HEK293 (cell line): ENCODE measurements at regions not wholly inside any gene's neighbourhood (a gene's known extent, or its start where the extent isn't known, plus 50 kb on each side); places are given as distances from the start of the nearest gene placed in this dataset.

ENCODE experiments used
- CTCF ChIA-PET: fragments of 350-600 bp; formaldehyde crosslinking; extraction: SDS; loops from one replicate; lab custom pipeline; 2021; ENCODE audit warnings: antibody characterized with exemption; lab: Yijun Ruan, JAX
- POLR2A ChIA-PET: fragments of 300-600 bp; formaldehyde crosslinking; extraction: SDS; loops from one replicate; lab custom pipeline; 2020; ENCODE audit warnings: antibody characterized with exemption, inconsistent platforms; lab: Yijun Ruan, JAX
- H3K27ac ChIP-seq: fragments of 200-500 bp; sonication (Bioruptor generic); 2 replicates; pipeline ENCODE4 v1.5.1; 2014; ENCODE audit warnings: low read depth, low read length, control low read depth, inconsistent platforms; ENCODE audit errors: extremely low read depth
- H3K36me3 ChIP-seq, 2 experiments: fragments of 200-500 bp in 1 of 2; sonication (Bioruptor generic) in 1 of 2; 1 replicate in 1 of 2; 2 replicates in 1 of 2; pipeline ENCODE4 v1.5.1; 2014 to 2017; ENCODE audit warnings: inconsistent platforms in 2 of 2, low read length in 2 of 2; ENCODE audit not compliant: control insufficient read depth in 2 of 2, insufficient read depth in 1 of 2
- H3K4me1 ChIP-seq: fragments of 200-500 bp; sonication (Bioruptor generic); 2 replicates; pipeline ENCODE4 v1.5.1; 2014; ENCODE audit warnings: mild to moderate bottlenecking, low read length, inconsistent platforms; ENCODE audit not compliant: control insufficient read depth, insufficient read depth
- H3K4me3 ChIP-seq: 2 replicates; pipeline ENCODE4 v1.5.1; 2011; ENCODE audit warnings: low read depth, mild to moderate bottlenecking, control low read depth, low read length, moderate library complexity
- H3K9me3 ChIP-seq: fragments of 200-500 bp; sonication (Bioruptor generic); 2 replicates; pipeline ENCODE4 v1.5.1; 2014; ENCODE audit warnings: low read depth, low read length, inconsistent platforms; ENCODE audit not compliant: control insufficient read depth, insufficient read depth
- ATF2 ChIP-seq: fragments of 450-650 bp; formaldehyde crosslinking; IDR thresholded peaks from 2 replicates; pipeline ENCODE4 v1.5.1; 2016; ENCODE audit warnings: missing biosample characterization, missing genetic modification characterization, low read depth
- BCL11A ChIP-seq: fragments of 450-650 bp; formaldehyde crosslinking; IDR thresholded peaks from 2 replicates; pipeline ENCODE4 v1.5.1; 2016; ENCODE audit warnings: low read depth, missing biosample characterization, missing genetic modification characterization
- HOXA7 ChIP-seq: sonication (generic); formaldehyde crosslinking; IDR thresholded peaks from 2 replicates; pipeline ENCODE4 v1.8.1; 2022; ENCODE audit warnings: missing genetic modification reagents, borderline replicate concordance
- KLF8 ChIP-seq: fragments of 450-650 bp; formaldehyde crosslinking; IDR thresholded peaks from 2 replicates; pipeline ENCODE4 v1.5.1; 2016; ENCODE audit warnings: missing biosample characterization, missing genetic modification characterization
- MZF1 ChIP-seq: fragments of 450-650 bp; formaldehyde crosslinking; IDR thresholded peaks from 2 replicates; pipeline ENCODE4 v1.5.1; 2017; ENCODE audit warnings: missing biosample characterization, missing genetic modification characterization, borderline replicate concordance
- PBX3 ChIP-seq: sonication (generic); formaldehyde crosslinking; IDR thresholded peaks from 2 replicates; pipeline ENCODE4 v1.8.1; 2022; ENCODE audit warnings: mild to moderate bottlenecking, moderate library complexity, missing genetic modification reagents
- PRDM10 ChIP-seq: fragments of 450-650 bp; formaldehyde crosslinking; IDR thresholded peaks from 2 replicates; pipeline ENCODE4 v1.5.1; 2016; ENCODE audit warnings: missing biosample characterization, missing genetic modification characterization
- SP2 ChIP-seq: fragments of 450-650 bp; formaldehyde crosslinking; IDR thresholded peaks from 2 replicates; pipeline ENCODE4 v1.5.1; 2016; ENCODE audit warnings: missing biosample characterization, missing genetic modification characterization
- TCF7L2 ChIP-seq: IDR thresholded peaks from 2 replicates; pipeline ENCODE4 v1.6.1; 2011; ENCODE audit warnings: low read depth, mild to moderate bottlenecking, inconsistent platforms, low read length, moderate library complexity, borderline replicate concordance
- TSHZ1 ChIP-seq: fragments of 450-650 bp; formaldehyde crosslinking; IDR thresholded peaks from 2 replicates; pipeline ENCODE4 v1.5.1; 2016; ENCODE audit warnings: missing biosample characterization, missing genetic modification characterization, borderline replicate concordance
- ZBTB20 ChIP-seq: fragments of 450-650 bp; formaldehyde crosslinking; IDR thresholded peaks from 2 replicates; pipeline ENCODE4 v1.5.1; 2016; ENCODE audit warnings: missing biosample characterization, missing genetic modification characterization
- ZNF10 ChIP-seq: fragments of 450-650 bp; formaldehyde crosslinking; IDR thresholded peaks from 2 replicates; pipeline ENCODE4 v1.5.1; 2017; ENCODE audit warnings: missing biosample characterization, missing genetic modification characterization
- ZNF112 ChIP-seq: fragments of 450-650 bp; formaldehyde crosslinking; IDR thresholded peaks from 2 replicates; pipeline ENCODE4 v1.5.0; 2017; ENCODE audit warnings: missing biosample characterization, missing genetic modification characterization
- ZNF302 ChIP-seq: fragments of 450-650 bp; formaldehyde crosslinking; IDR thresholded peaks from 2 replicates; pipeline ENCODE4 v1.5.1; 2016; ENCODE audit warnings: missing biosample characterization, missing genetic modification characterization, low read depth
- ZNF48 ChIP-seq: fragments of 450-650 bp; formaldehyde crosslinking; IDR thresholded peaks from 2 replicates; pipeline ENCODE4 v1.5.1; 2016; ENCODE audit warnings: missing biosample characterization, missing genetic modification characterization
- ZNF501 ChIP-seq: fragments of 450-650 bp; formaldehyde crosslinking; IDR thresholded peaks from 2 replicates; pipeline ENCODE4 v1.5.1; 2016; ENCODE audit warnings: missing biosample characterization, missing genetic modification characterization
- ZNF510 ChIP-seq: fragments of 450-650 bp; formaldehyde crosslinking; IDR thresholded peaks from 2 replicates; pipeline ENCODE4 v1.5.1; 2018; ENCODE audit warnings: mild to moderate bottlenecking, missing genetic modification characterization, missing biosample characterization; ENCODE audit not compliant: insufficient replicate concordance
- ZNF571 ChIP-seq: fragments of 450-650 bp; formaldehyde crosslinking; IDR thresholded peaks from 2 replicates; pipeline ENCODE4 v1.5.0; 2017; ENCODE audit warnings: missing biosample characterization, missing genetic modification characterization
- ZNF621 ChIP-seq: fragments of 450-650 bp; formaldehyde crosslinking; IDR thresholded peaks from 2 replicates; pipeline ENCODE4 v1.5.1; 2017; ENCODE audit warnings: missing biosample characterization, missing genetic modification characterization
- ZNF623 ChIP-seq: fragments of 450-650 bp; formaldehyde crosslinking; IDR thresholded peaks from 2 replicates; pipeline ENCODE4 v1.5.1; 2016; ENCODE audit warnings: missing biosample characterization, missing genetic modification characterization
- ZNF639 ChIP-seq: fragments of 450-650 bp; formaldehyde crosslinking; IDR thresholded peaks from 2 replicates; pipeline ENCODE4 v1.5.1; 2016; ENCODE audit warnings: missing biosample characterization, missing genetic modification characterization
- ZNF677 ChIP-seq: fragments of 450-650 bp; IDR thresholded peaks from 2 replicates; pipeline ENCODE4 v1.5.0; 2018; ENCODE audit warnings: missing biosample characterization, mild to moderate bottlenecking, missing genetic modification characterization, moderate library complexity
- ZNF692 ChIP-seq: fragments of 450-650 bp; formaldehyde crosslinking; IDR thresholded peaks from 2 replicates; pipeline ENCODE4 v1.5.1; 2016; ENCODE audit warnings: missing biosample characterization, missing genetic modification characterization
- ZNF701 ChIP-seq: fragments of 450-650 bp; formaldehyde crosslinking; IDR thresholded peaks from 2 replicates; pipeline ENCODE4 v1.5.1; 2016; ENCODE audit warnings: missing biosample characterization, missing genetic modification characterization

- ChIA-PET CTCF (interaction anchor here (1.3 to 1.4 kb wide), 2 partner anchors 113 to 257 kb away, joined by 3 to 4 read pairs; no protein-coding TSS in a partner anchor), POLR2A (no interaction called here)
- TF ChIP-seq KLF8 (tag by site-specific recombination): no peak
- no peak for TF ChIP-seq ZNF621 (tag by site-specific recombination)
- no peak for TF ChIP-seq MZF1 (tag by site-specific recombination)
- no peak for TF ChIP-seq SP2 (tag by site-specific recombination)
- no peak for TF ChIP-seq ZNF510 (tag by site-specific recombination)
- TF ChIP-seq ZNF692 (tag by site-specific recombination): no peak
- TF ChIP-seq ZNF302 (tag by site-specific recombination): no peak
- TF ChIP-seq ZNF501 (tag by site-specific recombination): no peak
- no peak for TF ChIP-seq ZNF623 (tag by site-specific recombination)
- TF ChIP-seq ZNF571 (tag by site-specific recombination): no peak
- no peak for TF ChIP-seq PRDM10
- no peak for TF ChIP-seq ZNF701
- no peak for TF ChIP-seq ZNF48 (tag by site-specific recombination)
- no peaks in the 10 kb centered on the region for H3K9me3 ChIP-seq
- H3K4me1 ChIP-seq: no peaks in the 10 kb centered on the region
- no peak overlapping the region for H3K4me3 ChIP-seq
- H3K27ac ChIP-seq: no peak overlapping the region
- no peaks in the 10 kb centered on the region for H3K36me3 ChIP-seq
These were observed 108.7 kb upstream of the PAK3 start for GRCh38 chrX:110987292-110987691.

GRCh38 chrX:110985470-110985869 is 110.5 kb upstream of the PAK3 start:
- ChIA-PET POLR2A (no interaction called here), CTCF (no interaction called here)
- H3K36me3 ChIP-seq: no peaks in the 10 kb centered on the region
- H3K4me1 ChIP-seq: no peaks in the 10 kb centered on the region
- H3K27ac ChIP-seq: no peak overlapping the region
- H3K9me3 ChIP-seq: no peaks in the 10 kb centered on the region
- no peak overlapping the region for H3K4me3 ChIP-seq
- TF ChIP-seq ATF2 (tag by site-specific recombination) (no peak), TSHZ1 (tag by site-specific recombination) (no peak), ZNF112 (tag by site-specific recombination) (no peak), PBX3 (CRISPR knock-in tag) (no peak), HOXA7 (CRISPR knock-in tag) (no peak), ZNF677 (tag by site-specific recombination) (no peak), BCL11A (tag by site-specific recombination) (no peak), ZNF621 (tag by site-specific recombination) (no peak), ZBTB20 (no peak), TCF7L2 (no peak), ZNF639 (tag by site-specific recombination) (no peak), ZNF10 (no peak)
